ENCODE measurements at regions not wholly inside any gene's neighbourhood (a gene's known extent, or its start where the extent isn't known, plus 50 kb on each side); places are given as distances from the start of the nearest gene placed in this dataset.

- TF ChIP-seq CTCF (conservative IDR thresholded peaks at IDR 0.05; ENCODE audit: low read length) = no peak
- no peak for TF ChIP-seq EZH2phosphoT487 (IDR thresholded peaks at IDR 0.05; ENCODE audit: borderline replicate concordance, low read depth, low read length)
Observed at GRCh38 chr6:14913931-14914330, 331.9 kb upstream of the JARID2 start.
